IPS DF 6.9 (cell line): ENCODE measurements at regions not wholly inside any gene's neighbourhood (a gene's known extent, or its start where the extent isn't known, plus 50 kb on each side); places are given as distances from the start of the nearest gene placed in this dataset.
"Not testable (repeated sequence)": the region's sequence is repeated elsewhere in the genome, so short reads cannot be mapped to it uniquely, and the experiment has no call there.

Source experiments
- DNase-seq: peaks from one replicate; pipeline ENCODE4 v3.0.0-alpha.2; 2013; ENCODE audit warnings: low read depth, low spot score
- H3K27ac ChIP-seq: one replicate; pipeline ENCODE4 v1.5.1; 2013; ENCODE audit warnings: low read length, control low read depth
- H3K27me3 ChIP-seq: 2 replicates; pipeline ENCODE4 v1.6.1; 2013; ENCODE audit warnings: mild to moderate bottlenecking, low read length; ENCODE audit not compliant: control insufficient read depth, insufficient read depth
- H3K36me3 ChIP-seq: 2 replicates; pipeline ENCODE4 v1.6.1; 2013; ENCODE audit warnings: low read length; ENCODE audit not compliant: control insufficient read depth, insufficient read depth
- H3K4me1 ChIP-seq: 2 replicates; pipeline ENCODE4 v1.6.1; 2013; ENCODE audit warnings: low read length; ENCODE audit not compliant: control insufficient read depth, insufficient read depth
- H3K4me3 ChIP-seq: 2 replicates; pipeline ENCODE4 v1.5.1; 2013; ENCODE audit warnings: mild to moderate bottlenecking, low read length
- H3K9me3 ChIP-seq: 2 replicates; pipeline ENCODE4 v1.6.1; 2013; ENCODE audit warnings: low read length, inconsistent platforms; ENCODE audit not compliant: control insufficient read depth, insufficient read depth
- WGBS: extraction: QIAGEN DNeasy Blood & Tissue Kit; methylation state at CpG from one replicate; pipeline ENCODE4 v1.1.7; 2013; ENCODE audit warnings: mixed read lengths, missing lambda C conversion rate; ENCODE audit not compliant: insufficient read length, insufficient coverage; 5-methylcytosine and 5-hydroxymethylcytosine counted together

- Histone ChIP-seq H3K27me3 (no peaks in the 10 kb centered on the region), H3K4me3 (no peak overlapping the region), H3K9me3 (no peaks in the 10 kb centered on the region), H3K36me3 (no peaks in the 10 kb centered on the region), H3K27ac (no peak overlapping the region), H3K4me1 (no peaks in the 10 kb centered on the region)
- no peak for DNase-seq
- WGBS = no CpG with 5 or more reads among the region's 3 CpGs
Measured at GRCh38 chr9:85114799-85115198, 445.3 kb downstream of the NTRK2 start.

GRCh38 chr9:85112933-85113418 lies 443.4 kb downstream of the NTRK2 start:
- H3K36me3 ChIP-seq = no peaks in the 10 kb centered on the region
- no peaks in the 10 kb centered on the region for H3K4me1 ChIP-seq
- no peaks in the 10 kb centered on the region for H3K27me3 ChIP-seq
- DNase-seq = no peak
- no peak overlapping the region for H3K4me3 ChIP-seq
- no peak overlapping the region for H3K27ac ChIP-seq
- no peaks in the 10 kb centered on the region for H3K9me3 ChIP-seq
- no CpG with 5 or more reads among the region's 6 CpGs for WGBS

DNA sequence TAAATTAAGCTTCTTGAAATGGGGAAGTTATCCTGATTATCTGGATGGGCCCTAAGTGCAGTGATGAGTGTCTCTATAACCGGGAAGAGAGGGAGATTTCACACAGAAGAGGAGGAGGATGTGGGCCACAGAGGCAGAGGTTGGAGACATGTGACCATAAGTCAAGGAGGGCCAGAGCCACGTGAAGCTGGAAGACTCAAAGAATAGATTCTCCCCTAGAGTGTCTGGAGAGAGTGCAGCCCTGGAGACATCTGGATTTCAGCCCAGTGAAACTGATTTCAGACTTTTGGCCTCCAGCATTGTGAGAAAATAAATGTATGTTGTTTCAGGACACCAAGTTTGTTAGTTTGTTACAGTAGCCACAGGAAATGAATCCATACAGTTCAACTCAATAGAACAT lies 442.9 kb downstream of the NTRK2 start:
- H3K9me3 ChIP-seq = no peaks in the 10 kb centered on the region
- no peak overlapping the region for H3K27ac ChIP-seq
- no peaks in the 10 kb centered on the region for H3K36me3 ChIP-seq
- no peaks in the 10 kb centered on the region for H3K4me1 ChIP-seq
- no CpG with 5 or more reads among the region's 2 CpGs for WGBS
- H3K4me3 ChIP-seq = no peak overlapping the region
- no peaks in the 10 kb centered on the region for H3K27me3 ChIP-seq
- DNase-seq = no peak

- H3K27me3 ChIP-seq = no peaks in the 10 kb centered on the region
- DNase-seq = no peak
- no peak overlapping the region for H3K4me3 ChIP-seq
- H3K36me3 ChIP-seq = no peaks in the 10 kb centered on the region
- H3K4me1 ChIP-seq = no peaks in the 10 kb centered on the region
- H3K27ac ChIP-seq = no peak overlapping the region
- no peaks in the 10 kb centered on the region for H3K9me3 ChIP-seq
Measured at GRCh38 chr9:85108746-85109145, 439.2 kb downstream of the NTRK2 start.

DNA sequence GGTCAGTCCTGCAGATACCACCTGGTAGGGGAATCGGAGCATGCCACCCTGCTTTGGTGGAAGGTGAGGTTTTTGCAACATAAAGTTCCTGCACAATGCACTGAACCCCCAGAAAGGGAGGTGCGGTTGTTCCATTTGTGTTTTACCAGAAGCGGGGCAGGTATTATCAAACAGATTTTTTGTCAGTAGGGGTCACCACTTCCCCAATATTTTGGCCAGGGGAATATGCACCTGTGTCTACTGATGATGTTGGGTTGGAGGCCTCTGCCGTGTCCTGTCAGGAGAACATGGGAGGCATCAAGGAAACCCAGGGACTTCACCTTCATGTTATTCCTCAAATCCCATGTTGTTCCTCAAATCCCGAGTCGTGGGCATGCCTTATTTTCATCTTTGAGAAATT lies 438.7 kb downstream of the NTRK2 start:
- DNase-seq = no peak
- WGBS = no CpG with 5 or more reads among the region's 6 CpGs
- no peaks in the 10 kb centered on the region for H3K4me1 ChIP-seq
- H3K27me3 ChIP-seq = no peaks in the 10 kb centered on the region
- H3K9me3 ChIP-seq = no peaks in the 10 kb centered on the region
- H3K36me3 ChIP-seq = no peaks in the 10 kb centered on the region
- no peak overlapping the region for H3K4me3 ChIP-seq
- H3K27ac ChIP-seq = no peak overlapping the region

DNA sequence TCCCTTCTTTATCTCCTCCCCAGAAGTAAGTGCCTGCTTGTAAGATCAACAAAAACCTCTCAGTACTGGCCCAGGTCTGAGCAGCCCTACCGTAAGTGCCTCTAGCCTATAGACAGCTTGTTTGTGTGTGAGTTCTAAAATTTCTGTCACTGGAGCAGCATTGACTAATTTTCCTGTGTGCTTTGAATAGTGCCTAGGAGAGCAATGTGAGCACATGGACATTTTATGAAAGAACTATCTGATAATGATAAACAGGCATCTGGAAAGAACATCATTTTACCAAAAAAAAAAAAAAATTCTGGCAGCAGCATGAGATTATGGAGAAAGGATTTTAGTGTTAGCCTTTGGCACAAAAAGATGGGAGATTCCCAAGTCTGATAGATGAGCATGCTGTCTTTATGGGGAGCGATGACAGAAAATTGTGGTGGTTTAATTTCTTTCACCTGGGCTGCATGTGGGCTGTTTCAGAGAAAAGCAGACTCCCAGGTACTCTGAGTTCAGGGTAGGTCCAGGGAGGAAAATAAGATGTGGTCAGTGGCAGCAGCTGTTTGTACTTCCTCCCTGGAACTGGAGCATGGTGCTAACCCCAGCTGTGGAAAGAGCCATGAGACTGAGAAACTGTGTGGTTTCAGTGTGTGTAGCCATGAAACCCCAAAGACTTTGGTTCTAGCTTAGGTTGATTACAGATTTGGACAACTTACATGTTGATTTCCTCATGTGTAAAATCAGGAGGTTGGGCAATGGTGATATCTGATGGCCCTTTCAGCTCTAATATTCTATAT lies 419.9 kb downstream of the NTRK2 start:
- Histone ChIP-seq H3K27ac (no peak overlapping the region), H3K4me3 (no peak overlapping the region), H3K36me3 (no peaks in the 10 kb centered on the region), H3K4me1 (no peaks in the 10 kb centered on the region), H3K9me3 (no peaks in the 10 kb centered on the region), H3K27me3 (no peaks in the 10 kb centered on the region)
- DNase-seq = no peak
- no CpG with 5 or more reads among the region's 2 CpGs for WGBS

DNA sequence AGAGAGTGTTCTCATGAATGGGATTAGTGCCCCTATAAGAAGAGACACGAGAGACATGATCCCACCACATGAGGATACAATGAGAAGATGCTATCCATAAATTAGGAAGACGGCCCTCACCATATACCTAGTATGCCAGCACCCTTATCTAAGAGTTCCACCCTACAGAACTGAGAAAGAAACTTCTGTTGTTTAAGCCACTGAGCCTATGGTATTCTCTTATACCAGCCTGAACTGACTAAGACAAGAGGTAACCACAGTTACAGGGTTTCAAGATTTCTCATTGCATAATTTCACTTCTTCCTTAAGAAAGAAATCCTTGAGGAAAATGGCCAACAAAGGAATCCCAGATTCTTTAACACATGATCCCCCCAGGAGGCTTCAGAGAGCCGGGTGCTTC lies 412.4 kb downstream of the NTRK2 start:
- no CpG with 5 or more reads among the region's 3 CpGs for WGBS

GRCh38 chr9:85079349-85079748 lies 409.8 kb downstream of the NTRK2 start:
- H3K4me3 ChIP-seq = no peak overlapping the region
- H3K9me3 ChIP-seq = no peaks in the 10 kb centered on the region
- H3K27ac ChIP-seq = no peak overlapping the region
- no peaks in the 10 kb centered on the region for H3K4me1 ChIP-seq
- WGBS = no CpG with 5 or more reads among the region's 1 CpG
- no peak for DNase-seq
- H3K27me3 ChIP-seq = no peaks in the 10 kb centered on the region; the same call in 1 of the 2 replicates
- no peaks in the 10 kb centered on the region for H3K36me3 ChIP-seq

More for the DNA sequence above, 412.4 kb downstream of the NTRK2 start:
- no peaks in the 10 kb centered on the region for H3K4me1 ChIP-seq
- DNase-seq = no peak
- no peaks in the 10 kb centered on the region; the same call in 1 of the 2 replicates for H3K27me3 ChIP-seq
- no peak overlapping the region for H3K4me3 ChIP-seq
- H3K9me3 ChIP-seq = no peaks in the 10 kb centered on the region
- no peak overlapping the region for H3K27ac ChIP-seq
- no peaks in the 10 kb centered on the region for H3K36me3 ChIP-seq

GRCh38 chr9:85077944-85078343 lies 408.4 kb downstream of the NTRK2 start:
- DNase-seq = no peak
- no peaks in the 10 kb centered on the region for H3K36me3 ChIP-seq
- H3K4me1 ChIP-seq = no peaks in the 10 kb centered on the region
- H3K27me3 ChIP-seq = no peaks in the 10 kb centered on the region; the same call in 1 of the 2 replicates
- H3K4me3 ChIP-seq = no peak overlapping the region
- H3K27ac ChIP-seq = no peak overlapping the region
- no peaks in the 10 kb centered on the region for H3K9me3 ChIP-seq
- WGBS = no CpG with 5 or more reads among the region's 5 CpGs

DNA sequence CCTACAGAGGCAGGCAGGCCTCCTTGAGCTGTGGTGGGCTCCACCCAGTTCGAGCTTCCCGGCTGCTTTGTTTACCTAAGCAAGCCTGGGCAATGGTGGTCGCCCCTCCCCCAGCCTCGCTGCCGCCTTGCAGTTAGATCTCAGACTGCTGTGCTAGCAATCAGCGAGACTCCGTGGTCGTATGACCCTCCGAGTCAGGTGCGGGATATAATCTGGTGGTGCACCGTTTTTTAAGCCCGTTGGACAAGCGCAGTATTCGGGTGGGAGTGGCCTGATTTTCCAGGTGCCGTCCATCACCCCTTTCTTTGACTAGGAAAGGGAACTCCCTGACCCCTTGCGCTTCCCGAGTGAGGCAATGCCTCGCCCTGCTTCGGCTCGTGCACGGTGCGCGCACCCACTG lies 407.6 kb downstream of the NTRK2 start:
- H3K27ac ChIP-seq, H3K4me1 ChIP-seq, H3K27me3 ChIP-seq, DNase-seq, H3K9me3 ChIP-seq, H3K36me3 ChIP-seq: not testable (repeated sequence)
- peak overlapping the region; percentile 66; the same call in 1 of the 2 replicates for H3K4me3 ChIP-seq
- WGBS = no CpG with 5 or more reads among the region's 23 CpGs
